Right lobe of liver (tissue), 6 donors: ENCODE measurements at regions not wholly inside any gene's neighbourhood (a gene's known extent, or its start where the extent isn't known, plus 50 kb on each side); places are given as distances from the start of the nearest gene placed in this dataset.
"Not testable (repeated sequence)": the region's sequence is repeated elsewhere in the genome, so short reads cannot be mapped to it uniquely, and the experiment has no call there.

Experiments used
- ATAC-seq, 4 donors: fragments of 200-7000 bp; cut with Tn5 transposase; one replicate each; pipeline ENCODE4 v1.9.1; 2020; ENCODE audit warnings: mild to moderate bottlenecking in 4 of 4, moderate library complexity in 4 of 4
- DNase-seq, 3 donors: peaks; one replicate each; pipeline ENCODE4 v3.0.0-alpha.2; 2020
- H3K27ac ChIP-seq, 3 donors: fragments of 200-600 bp; one replicate each; pipeline ENCODE4 v1.8.0; 2022
- H3K27me3 ChIP-seq, 2 donors: fragments of 200-600 bp; one replicate each; pipeline ENCODE4 v1.8.0; 2022
- H3K36me3 ChIP-seq, 4 donors: fragments of 200-600 bp; sonication (generic) in 1 of 4; one replicate each; pipeline versions ENCODE4 v1.5.1 to v1.8.0; 2017 to 2022; ENCODE audit warnings: control low read depth in 1 of 4
- H3K4me1 ChIP-seq, 4 donors: fragments of 200-600 bp; sonication (generic) in 1 of 4; one replicate each; pipeline versions ENCODE4 v1.5.1 to v1.8.0; 2017 to 2022; ENCODE audit warnings: control low read depth in 1 of 4
- H3K4me3 ChIP-seq, 3 donors: fragments of 200-600 bp; one replicate each; pipeline ENCODE4 v1.8.0; 2022
- H3K9me3 ChIP-seq, 4 donors: fragments of 200-600 bp; sonication (generic) in 1 of 4; one replicate each; pipeline versions ENCODE4 v1.5.1 to v1.8.0; 2017 to 2022; ENCODE audit warnings: control low read depth in 1 of 4
- POLR2A ChIP-seq: fragments of 450-650 bp; IDR thresholded peaks from one replicate; pipeline ENCODE4 v1.6.1; 2017; ENCODE audit warnings: antibody characterized with exemption, mild to moderate bottlenecking
- WGBS: methylation state at CpG from one replicate; pipeline ENCODE4 v1.1.6; 2018; ENCODE audit warnings: low coverage, low lambda C conversion rate; ENCODE audit not compliant: insufficient coverage; ENCODE audit errors: missing lambda C conversion rate; 5-methylcytosine and 5-hydroxymethylcytosine counted together
- intact Hi-C, 2 donors: fragments of 100-400 bp; cut with DNase I; formaldehyde crosslinking; loops; one replicate each; pipeline versions ENCODE4 v1.11.2 to v1.14.1; 2022
- TF ChIP-seq, protein P1 (sequence below), 4 donors: fragments of 200-600 bp in 3 of 4; fragments of 450-650 bp in 1 of 4; IDR thresholded peaks; one replicate each; pipeline versions ENCODE4 v1.5.1 to v1.8.0; 2016 to 2022; ENCODE audit warnings: antibody characterized with exemption in 4 of 4, mild to moderate bottlenecking in 2 of 4
- donor health status: DM: no; HTN: yes; CAD: no.
- donor health status: DM: no; HTN: no; CAD: no.
- donor health status: DM: no; HTN: no; CAD: no.
- donor health status: DM: no; HTN: yes; CAD: no.
- donor health status: DM: no; HTN: yes; CAD: no.

DNA sequence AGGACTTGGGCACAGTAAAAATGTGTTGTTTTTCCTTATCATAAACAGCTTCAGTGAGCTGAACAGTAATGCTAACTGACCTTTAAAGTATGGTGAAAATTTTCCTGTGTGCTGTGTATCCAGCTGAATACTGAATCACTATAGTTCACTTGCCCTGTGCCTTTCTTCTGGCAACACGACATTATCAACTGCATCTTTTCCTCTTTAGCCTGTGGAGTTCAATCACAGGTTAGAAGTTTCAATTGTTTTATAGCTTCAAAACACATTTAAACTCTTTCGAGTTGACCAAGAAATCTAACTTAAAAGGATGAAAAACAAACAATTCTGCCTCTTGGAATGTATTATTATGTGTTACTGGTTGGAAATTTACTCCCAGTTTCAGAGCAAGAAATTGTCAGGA lies 1120.7 kb upstream of the ALCAM start:
- Histone ChIP-seq H3K36me3 (no peaks in the 10 kb centered on the region), H3K4me3 (no peak overlapping the region), H3K9me3 (no peaks in the 10 kb centered on the region), H3K27ac (no peak overlapping the region), H3K4me1 (no peaks in the 10 kb centered on the region), H3K27me3 (no peaks in the 10 kb centered on the region)
- TF ChIP-seq POLR2A: no peak
- TF ChIP-seq, protein P1, sequence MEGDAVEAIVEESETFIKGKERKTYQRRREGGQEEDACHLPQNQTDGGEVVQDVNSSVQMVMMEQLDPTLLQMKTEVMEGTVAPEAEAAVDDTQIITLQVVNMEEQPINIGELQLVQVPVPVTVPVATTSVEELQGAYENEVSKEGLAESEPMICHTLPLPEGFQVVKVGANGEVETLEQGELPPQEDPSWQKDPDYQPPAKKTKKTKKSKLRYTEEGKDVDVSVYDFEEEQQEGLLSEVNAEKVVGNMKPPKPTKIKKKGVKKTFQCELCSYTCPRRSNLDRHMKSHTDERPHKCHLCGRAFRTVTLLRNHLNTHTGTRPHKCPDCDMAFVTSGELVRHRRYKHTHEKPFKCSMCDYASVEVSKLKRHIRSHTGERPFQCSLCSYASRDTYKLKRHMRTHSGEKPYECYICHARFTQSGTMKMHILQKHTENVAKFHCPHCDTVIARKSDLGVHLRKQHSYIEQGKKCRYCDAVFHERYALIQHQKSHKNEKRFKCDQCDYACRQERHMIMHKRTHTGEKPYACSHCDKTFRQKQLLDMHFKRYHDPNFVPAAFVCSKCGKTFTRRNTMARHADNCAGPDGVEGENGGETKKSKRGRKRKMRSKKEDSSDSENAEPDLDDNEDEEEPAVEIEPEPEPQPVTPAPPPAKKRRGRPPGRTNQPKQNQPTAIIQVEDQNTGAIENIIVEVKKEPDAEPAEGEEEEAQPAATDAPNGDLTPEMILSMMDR (IDR thresholded peaks at IDR 0.05): no peak
- DNase-seq (no peak), ATAC-seq (no peak)
- intact Hi-C loops: no loop called here
- 20% methylated on average over 2 of the region's 2 CpGs for WGBS

DNA sequence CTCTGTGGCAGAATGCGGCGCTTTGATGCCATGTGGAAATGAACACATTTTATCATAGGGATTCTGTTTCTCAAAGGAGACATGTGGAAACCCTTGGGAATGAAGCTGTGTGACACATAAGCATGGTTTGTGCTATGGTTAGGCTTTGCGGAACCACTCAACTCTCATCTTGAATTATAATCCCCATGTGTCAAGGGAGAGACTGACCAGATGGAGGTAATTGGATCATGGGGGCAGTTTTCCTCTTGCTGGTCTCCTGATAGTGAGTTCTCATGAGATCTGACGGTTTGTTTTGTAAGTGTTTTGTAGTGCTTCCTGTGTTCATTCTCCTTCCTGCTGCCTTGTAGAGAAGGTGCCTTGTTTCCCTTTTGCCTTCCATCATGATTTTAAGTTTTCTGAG lies 1109.2 kb upstream of the ALCAM start:
- ATAC-seq (no peak), DNase-seq (no peak)
- Histone ChIP-seq H3K4me3 (no peak overlapping the region), H3K4me1 (no peaks in the 10 kb centered on the region), H3K27ac (no peak overlapping the region), H3K27me3 (no peaks in the 10 kb centered on the region), H3K36me3 (no peaks in the 10 kb centered on the region), H3K9me3 (no peaks in the 10 kb centered on the region)
- WGBS: 83% methylated on average over 3 of the region's 4 CpGs
- intact Hi-C loops: no loop called here
- TF ChIP-seq POLR2A: no peak
- TF ChIP-seq, protein P1 (IDR thresholded peaks at IDR 0.05): no peak

DNA sequence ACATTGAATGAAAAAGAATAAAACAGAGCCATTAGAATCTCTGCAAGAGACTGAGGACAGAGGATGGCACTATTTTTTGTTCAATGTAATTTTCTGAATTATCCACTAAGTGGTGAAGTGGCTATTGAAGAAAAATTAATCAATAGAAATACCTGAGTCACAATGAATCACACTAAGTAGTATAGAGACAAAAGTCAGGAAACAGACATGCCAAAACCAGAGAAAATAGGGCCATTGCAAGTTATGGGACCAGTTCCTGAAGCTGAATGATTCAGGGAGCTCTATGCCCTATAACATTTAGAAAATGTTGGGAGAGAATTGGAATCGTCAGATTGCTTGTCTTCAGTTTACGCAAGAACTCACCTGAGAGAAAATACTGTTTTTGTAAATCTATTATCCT lies 1103.2 kb upstream of the ALCAM start:
- TF ChIP-seq, protein P1 (IDR thresholded peaks at IDR 0.05): no peak
- no peak for TF ChIP-seq POLR2A
- Histone ChIP-seq H3K4me3 (no peak overlapping the region), H3K27ac (no peak overlapping the region), H3K36me3 (no peaks in the 10 kb centered on the region), H3K4me1 (no peaks in the 10 kb centered on the region), H3K9me3 (no peaks in the 10 kb centered on the region), H3K27me3 (no peaks in the 10 kb centered on the region)
- intact Hi-C loops: no loop called here
- 76% methylated on average over 2 of the region's 2 CpGs for WGBS
- DNase-seq (no peak), ATAC-seq (no peak)

DNA sequence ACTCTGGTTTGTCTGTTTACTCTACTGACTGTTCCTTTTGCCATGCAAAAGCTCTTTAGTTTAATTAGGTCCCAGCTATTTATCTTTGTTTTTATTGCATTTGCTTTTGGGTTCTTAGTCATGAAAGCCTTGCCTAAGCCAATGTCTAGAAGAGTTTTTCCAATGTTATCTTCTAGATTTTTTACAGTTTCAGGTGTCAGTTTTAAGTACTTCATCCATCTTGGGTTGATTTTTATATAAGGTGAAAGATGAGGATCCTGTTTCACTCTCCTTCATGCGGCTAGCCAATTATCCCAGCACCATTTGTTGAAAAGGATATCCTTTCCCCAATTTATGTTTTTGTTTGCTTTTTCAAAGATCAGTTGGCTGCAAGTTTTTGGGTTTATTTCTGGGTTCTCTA lies 1100.5 kb upstream of the ALCAM start:
- DNase-seq, H3K36me3 ChIP-seq, ATAC-seq, H3K27me3 ChIP-seq, H3K4me1 ChIP-seq, H3K9me3 ChIP-seq, H3K27ac ChIP-seq, H3K4me3 ChIP-seq, intact Hi-C loops: not testable (repeated sequence)
- 73% methylated on average over 1 of the region's 1 CpG for WGBS

DNA sequence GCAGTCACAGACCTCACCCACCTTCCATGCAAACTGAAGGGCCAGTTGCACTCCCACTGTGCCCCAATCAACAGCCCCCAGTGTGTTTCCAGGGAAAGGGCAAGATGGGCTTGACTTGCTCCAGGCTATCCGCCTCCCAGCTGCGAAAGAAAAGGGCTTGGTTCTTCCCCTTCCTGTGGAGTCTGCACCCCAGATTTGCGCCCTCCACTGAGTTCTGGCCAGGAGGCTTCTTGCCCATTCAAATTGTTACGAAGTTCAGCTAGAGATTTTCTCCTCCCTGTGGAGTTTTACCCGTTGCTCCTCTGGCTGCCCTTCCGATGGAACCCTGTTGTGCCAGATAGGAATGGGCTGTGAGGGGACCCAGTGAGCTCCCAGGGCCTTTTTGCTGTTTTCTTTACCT lies 1096.9 kb upstream of the ALCAM start:
- no peak for DNase-seq
- 92% methylated on average over 2 of the region's 6 CpGs for WGBS
- Histone ChIP-seq H3K4me3 (no peak overlapping the region), H3K36me3 (no peaks in the 10 kb centered on the region), H3K27me3 (no peaks in the 10 kb centered on the region), H3K27ac (no peak overlapping the region), H3K4me1 (no peaks in the 10 kb centered on the region), H3K9me3 (no peaks in the 10 kb centered on the region)
- no peak for ATAC-seq
- TF ChIP-seq, protein P1 (IDR thresholded peaks at IDR 0.05): no peak
- no peak for TF ChIP-seq POLR2A
- intact Hi-C loops: no loop called here
